CD4-positive, alpha-beta T cell (primary cell): ENCODE measurements at regions not wholly inside any gene's neighbourhood (a gene's known extent, or its start where the extent isn't known, plus 50 kb on each side); places are given as distances from the start of the nearest gene placed in this dataset.

Source experiments
- ATAC-seq: fragments of 200-7000 bp; cut with Tn5 transposase; one replicate; pipeline ENCODE4 v1.10.0; 2022; ENCODE audit warnings: mild to moderate bottlenecking; ENCODE audit not compliant: poor library complexity
- CTCF ChIA-PET: fragments of 350-600 bp; sonication (Branson Sonifier 250); formaldehyde crosslinking; loops from one replicate; lab custom pipeline; 2021; ENCODE audit warnings: antibody characterized with exemption, inconsistent platforms; lab: Charles Lee
- POLR2A ChIA-PET: fragments of 350-600 bp; sonication (Branson Sonifier 250); formaldehyde crosslinking; loops from one replicate; lab custom pipeline; 2021; ENCODE audit warnings: antibody characterized with exemption, inconsistent platforms; lab: Charles Lee
- DNase-seq, 14 experiments: peaks; one replicate each; pipeline ENCODE4 v3.0.0-alpha.2; 2013 to 2020; ENCODE audit warnings: mixed read lengths in 2 of 14
- H3K27ac ChIP-seq, 2 donors: one replicate each; pipeline versions ENCODE4 v1.5.1 to v1.7.0; 2013; ENCODE audit warnings: low read length in 2 of 2, low read depth in 1 of 2, mild to moderate bottlenecking in 1 of 2
- H3K27me3 ChIP-seq, 2 experiments: 1 replicate in 1 of 2; 2 replicates in 1 of 2; pipeline versions ENCODE4 v1.6.1 to v1.7.0; 2013; ENCODE audit warnings: low read length in 2 of 2, control low read depth in 1 of 2, mild to moderate bottlenecking in 1 of 2, moderate library complexity in 1 of 2; ENCODE audit not compliant: insufficient read depth in 2 of 2, control insufficient read depth in 1 of 2
- H3K36me3 ChIP-seq: one replicate; pipeline ENCODE4 v1.6.1; 2013; ENCODE audit warnings: low read length, control low read depth; ENCODE audit not compliant: insufficient read depth
- H3K4me1 ChIP-seq: one replicate; pipeline ENCODE4 v1.6.1; 2013; ENCODE audit warnings: low read length, control low read depth; ENCODE audit not compliant: insufficient read depth
- H3K4me3 ChIP-seq: one replicate; pipeline ENCODE4 v1.5.1; 2013; ENCODE audit warnings: mild to moderate bottlenecking, low read length, moderate library complexity
- H3K9me3 ChIP-seq, 2 experiments: 1 replicate in 1 of 2; 2 replicates in 1 of 2; pipeline versions ENCODE4 v1.6.1 to v1.7.0; 2013; ENCODE audit warnings: low read length in 2 of 2, mild to moderate bottlenecking in 2 of 2, control low read depth in 1 of 2, moderate library complexity in 1 of 2; ENCODE audit not compliant: control insufficient read depth in 1 of 2, insufficient read depth in 1 of 2
- H3K27ac Mint-ChIP-seq: one replicate; pipeline ENCODE4 v1.8.0; 2020; ENCODE audit warnings: mixed read lengths
- H3K27me3 Mint-ChIP-seq: one replicate; pipeline ENCODE4 v1.8.0; 2021; ENCODE audit warnings: mixed read lengths
- H3K36me3 Mint-ChIP-seq: one replicate; pipeline ENCODE4 v1.8.0; 2021; ENCODE audit warnings: low read depth, mixed read lengths
- H3K4me1 Mint-ChIP-seq: one replicate; pipeline ENCODE4 v1.8.0; 2021; ENCODE audit warnings: low read depth, mixed read lengths
- H3K4me3 Mint-ChIP-seq: one replicate; pipeline ENCODE4 v1.8.0; 2020; ENCODE audit warnings: mild to moderate bottlenecking, mixed read lengths
- H3K9me3 Mint-ChIP-seq: one replicate; pipeline ENCODE4 v1.8.0; 2020; ENCODE audit warnings: mixed read lengths
- CTCF ChIP-seq: fragments of 200-600 bp; IDR thresholded peaks from one replicate; pipeline ENCODE4 v1.8.0; 2022; ENCODE audit warnings: antibody characterized with exemption, mild to moderate bottlenecking
- intact Hi-C, 2 experiments: fragments of 100-400 bp; cut with DNase I in 1 of 2; cut with micrococcal nuclease in 1 of 2; formaldehyde crosslinking; loops; one replicate each; pipeline versions ENCODE4 v1.15.1 to v1.9.0; 2023 to 2025; cut with DNase I, micrococcal nuclease

GRCh38 chr2:194260185-194260584 is 1396.8 kb upstream of the SLC39A10 start:
- Histone ChIP-seq H3K9me3 (peaks cover 0 to 4% of the 10 kb centered on the region in 2 experiments), H3K27me3 (no peaks in the 10 kb centered on the region), H3K4me1 (no peaks in the 10 kb centered on the region), H3K27ac (no peak overlapping the region), H3K4me3 (no peak overlapping the region), H3K36me3 (no peaks in the 10 kb centered on the region)
- no peaks in the 10 kb centered on the region for H3K4me1 Mint-ChIP-seq
- no peaks in the 10 kb centered on the region for H3K27me3 Mint-ChIP-seq
- ChIA-PET POLR2A (no interaction called here), CTCF (no interaction called here)
- intact Hi-C loops: no loop called here
- TF ChIP-seq CTCF: no peak
- no peak overlapping the region for H3K4me3 Mint-ChIP-seq
- no peaks in the 10 kb centered on the region for H3K9me3 Mint-ChIP-seq
- DNase-seq: no peak
- no peak for ATAC-seq
- no peaks in the 10 kb centered on the region for H3K36me3 Mint-ChIP-seq
- no peak overlapping the region for H3K27ac Mint-ChIP-seq

GRCh38 chr2:194257095-194257494 is 1399.9 kb upstream of the SLC39A10 start:
- no peak for ATAC-seq

GRCh38 chr2:194253528-194254259 is 1403.3 kb upstream of the SLC39A10 start:
- Histone ChIP-seq H3K36me3 (no peaks in the 10 kb centered on the region), H3K4me1 (no peaks in the 10 kb centered on the region), H3K4me3 (no peak overlapping the region), H3K27me3 (no peaks in the 10 kb centered on the region), H3K27ac (no peak overlapping the region), H3K9me3 (peaks cover 0 to 9% of the 10 kb centered on the region in 2 experiments)
- H3K27ac Mint-ChIP-seq: no peak overlapping the region
- ATAC-seq (no peak), DNase-seq (no peak)
- ChIA-PET POLR2A (no interaction called here), CTCF (no interaction called here)
- H3K9me3 Mint-ChIP-seq: no peaks in the 10 kb centered on the region
- H3K27me3 Mint-ChIP-seq: no peaks in the 10 kb centered on the region
- no peak for TF ChIP-seq CTCF
- no peak overlapping the region for H3K4me3 Mint-ChIP-seq
- intact Hi-C loops: no loop called here
- no peaks in the 10 kb centered on the region for H3K36me3 Mint-ChIP-seq
- no peaks in the 10 kb centered on the region for H3K4me1 Mint-ChIP-seq

More at GRCh38 chr2:194257095-194257494, 1399.9 kb upstream of the SLC39A10 start:
- Mint-ChIP-seq H3K27me3 (no peaks in the 10 kb centered on the region), H3K9me3 (no peaks in the 10 kb centered on the region), H3K4me1 (no peaks in the 10 kb centered on the region), H3K36me3 (no peaks in the 10 kb centered on the region), H3K27ac (no peak overlapping the region), H3K4me3 (no peak overlapping the region)
- no peaks in the 10 kb centered on the region for H3K36me3 ChIP-seq
- H3K9me3 ChIP-seq: peaks cover 0 to 9% of the 10 kb centered on the region in 2 experiments
- no peak overlapping the region for H3K27ac ChIP-seq
- H3K4me1 ChIP-seq: no peaks in the 10 kb centered on the region
- POLR2A ChIA-PET: no interaction called here
- intact Hi-C loops: no loop called here
- no peaks in the 10 kb centered on the region for H3K27me3 ChIP-seq
- TF ChIP-seq CTCF: no peak
- H3K4me3 ChIP-seq: no peak overlapping the region
- CTCF ChIA-PET: no interaction called here
- DNase-seq: no peak
